Sigmoid colon (tissue), 6 donors: ENCODE measurements at regions not wholly inside any gene's neighbourhood (a gene's known extent, or its start where the extent isn't known, plus 50 kb on each side); places are given as distances from the start of the nearest gene placed in this dataset.

Experiments used
- DNase-seq: peaks from one replicate; pipeline ENCODE4 v3.0.0-alpha.2; 2019
- H3K27ac ChIP-seq, 4 donors: fragments of 200-600 bp; sonication (generic); one replicate each; pipeline ENCODE4 v1.5.1; 2016 to 2019; ENCODE audit warnings: mild to moderate bottlenecking in 1 of 4
- H3K27me3 ChIP-seq, 3 donors: fragments of 200-600 bp; sonication (generic); one replicate each; pipeline ENCODE4 v1.5.1; 2019; ENCODE audit warnings: mild to moderate bottlenecking in 1 of 3
- H3K36me3 ChIP-seq, 4 donors: fragments of 200-600 bp; sonication (generic); one replicate each; pipeline ENCODE4 v1.5.1; 2016 to 2019
- H3K4me1 ChIP-seq, 4 donors: fragments of 200-600 bp; sonication (generic); one replicate each; pipeline ENCODE4 v1.5.1; 2017 to 2019
- H3K4me3 ChIP-seq, 4 donors: fragments of 200-600 bp; sonication (generic); one replicate each; pipeline ENCODE4 v1.5.1; 2017 to 2019; ENCODE audit warnings: mild to moderate bottlenecking in 2 of 4, moderate library complexity in 1 of 4
- H3K9me3 ChIP-seq, 4 donors: fragments of 200-600 bp in 3 of 4; sonication (generic) in 3 of 4; one replicate each; pipeline versions ENCODE4 v1.5.1 to v1.6.1; 2013 to 2019
- CTCF ChIP-seq, 4 experiments: fragments of 450-650 bp in 3 of 4; fragments of 200-600 bp in 1 of 4; IDR thresholded peaks; one replicate each; pipeline ENCODE4 v1.5.1; 2016 to 2019; ENCODE audit warnings: antibody characterized with exemption in 4 of 4, mild to moderate bottlenecking in 3 of 4, moderate library complexity in 2 of 4
- EP300 ChIP-seq, 4 donors: sonication (generic); formaldehyde crosslinking; IDR thresholded peaks; one replicate each; pipeline ENCODE4 v1.6.1; 2017; ENCODE audit warnings: antibody characterized with exemption in 4 of 4
- POLR2A ChIP-seq, 2 donors: fragments of 450-650 bp; IDR thresholded peaks; one replicate each; pipeline ENCODE4 v1.6.1; 2016; ENCODE audit warnings: antibody characterized with exemption in 2 of 2, mild to moderate bottlenecking in 2 of 2, moderate library complexity in 2 of 2
- POLR2AphosphoS5 ChIP-seq, 4 donors: sonication (generic); formaldehyde crosslinking; IDR thresholded peaks; one replicate each; pipeline ENCODE4 v1.6.1; 2017; ENCODE audit warnings: antibody characterized with exemption in 4 of 4
- WGBS, 2 donors: extraction: QIAGEN DNeasy Blood & Tissue Kit; methylation state at CpG; one replicate each; pipeline ENCODE4 v1.1.7; 2013; 5-methylcytosine and 5-hydroxymethylcytosine counted together
- intact Hi-C: fragments of 100-400 bp; cut with DNase I; formaldehyde crosslinking; loops from one replicate; pipeline ENCODE4 v1.15.1; 2023
- donor health status: healthy with polysubstance abuse.
- donor health status: healthy.

GRCh38 chr1:89472886-89473417 lies 51.7 kb upstream of the LRRC8B start:
- TF ChIP-seq POLR2A (IDR thresholded peaks at IDR 0.05) (no peak), CTCF (IDR thresholded peaks at IDR 0.05) (no peak), EP300 (IDR thresholded peaks at IDR 0.05) (no peak), POLR2AphosphoS5 (IDR thresholded peaks at IDR 0.05) (no peak)
- no peaks in the 10 kb centered on the region for H3K27me3 ChIP-seq
- intact Hi-C loops = no loop called here
- no peak for DNase-seq
- H3K36me3 ChIP-seq = no peaks in the 10 kb centered on the region
- WGBS, 2 donors = 96 to 98% methylated on average over 3 of the region's 3 CpGs
- H3K9me3 ChIP-seq = no peaks in the 10 kb centered on the region
- no peak overlapping the region for H3K27ac ChIP-seq
- H3K4me1 ChIP-seq = no peaks in the 10 kb centered on the region
- H3K4me3 ChIP-seq = no peak overlapping the region
